Left renal cortex interstitium (tissue), 4 donors: ENCODE measurements at regions not wholly inside any gene's neighbourhood (a gene's known extent, or its start where the extent isn't known, plus 50 kb on each side); places are given as distances from the start of the nearest gene placed in this dataset.
"Not testable (repeated sequence)": the region's sequence is repeated elsewhere in the genome, so short reads cannot be mapped to it uniquely, and the experiment has no call there.

Experiments used
- DNase-seq, 4 donors: peaks; one replicate each; pipeline ENCODE4 v3.0.0-alpha.2; 2013; ENCODE audit warnings: low read depth in 4 of 4, low spot score in 2 of 4, missing footprints in 1 of 4

- DNase-seq = no peak
These were observed 142.8 kb upstream of the PHYHIPL start for GRCh38 chr10:59033622-59034021.

- DNase-seq = no peak
These were observed 140.0 kb upstream of the PHYHIPL start for GRCh38 chr10:59036311-59037017.

- DNase-seq = no peak
These were observed 139.4 kb upstream of the PHYHIPL start for GRCh38 chr10:59037018-59037389.

- no peak for DNase-seq
These were observed 138.9 kb upstream of the PHYHIPL start for GRCh38 chr10:59037506-59037905.

GRCh38 chr10:59043358-59043757 is 133.1 kb upstream of the PHYHIPL start:
- DNase-seq = not testable (repeated sequence)

- DNase-seq = no peak
These were observed 129.3 kb upstream of the PHYHIPL start for GRCh38 chr10:59047180-59047579.

- no peak for DNase-seq
These were observed 128.4 kb upstream of the PHYHIPL start for GRCh38 chr10:59047957-59048618.

GRCh38 chr10:59053502-59053901 is 122.9 kb upstream of the PHYHIPL start:
- DNase-seq = not testable (repeated sequence)

- DNase-seq = no peak
These were observed 121.4 kb upstream of the PHYHIPL start for GRCh38 chr10:59055045-59055444.

GRCh38 chr10:59057345-59057744 is 119.1 kb upstream of the PHYHIPL start:
- DNase-seq = no peak

- DNase-seq = no peak
These were observed 115.6 kb upstream of the PHYHIPL start for GRCh38 chr10:59060852-59061251.

- DNase-seq = no peak
These were observed 113.0 kb upstream of the PHYHIPL start for GRCh38 chr10:59063491-59063890.

- no peak for DNase-seq
These were observed 112.3 kb upstream of the PHYHIPL start for GRCh38 chr10:59064080-59064692.

- no peak for DNase-seq
These were observed 111.5 kb upstream of the PHYHIPL start for GRCh38 chr10:59064759-59065539.

GRCh38 chr10:59068581-59069191 is 107.8 kb upstream of the PHYHIPL start:
- DNase-seq = no peak

- DNase-seq = no peak
These were observed 104.4 kb upstream of the PHYHIPL start for GRCh38 chr10:59072038-59072437.

- no peak for DNase-seq
These were observed 102.9 kb upstream of the PHYHIPL start for GRCh38 chr10:59073456-59074053.

- DNase-seq = no peak
These were observed 100.9 kb upstream of the PHYHIPL start for GRCh38 chr10:59075576-59075975.

GRCh38 chr10:59077855-59078254 is 98.6 kb upstream of the PHYHIPL start:
- no peak for DNase-seq

- DNase-seq = no peak
These were observed 97.5 kb upstream of the PHYHIPL start for GRCh38 chr10:59078978-59079377.
